ENCODE measurements at regions not wholly inside any gene's neighbourhood (a gene's known extent, or its start where the extent isn't known, plus 50 kb on each side); places are given as distances from the start of the nearest gene placed in this dataset.

DNA sequence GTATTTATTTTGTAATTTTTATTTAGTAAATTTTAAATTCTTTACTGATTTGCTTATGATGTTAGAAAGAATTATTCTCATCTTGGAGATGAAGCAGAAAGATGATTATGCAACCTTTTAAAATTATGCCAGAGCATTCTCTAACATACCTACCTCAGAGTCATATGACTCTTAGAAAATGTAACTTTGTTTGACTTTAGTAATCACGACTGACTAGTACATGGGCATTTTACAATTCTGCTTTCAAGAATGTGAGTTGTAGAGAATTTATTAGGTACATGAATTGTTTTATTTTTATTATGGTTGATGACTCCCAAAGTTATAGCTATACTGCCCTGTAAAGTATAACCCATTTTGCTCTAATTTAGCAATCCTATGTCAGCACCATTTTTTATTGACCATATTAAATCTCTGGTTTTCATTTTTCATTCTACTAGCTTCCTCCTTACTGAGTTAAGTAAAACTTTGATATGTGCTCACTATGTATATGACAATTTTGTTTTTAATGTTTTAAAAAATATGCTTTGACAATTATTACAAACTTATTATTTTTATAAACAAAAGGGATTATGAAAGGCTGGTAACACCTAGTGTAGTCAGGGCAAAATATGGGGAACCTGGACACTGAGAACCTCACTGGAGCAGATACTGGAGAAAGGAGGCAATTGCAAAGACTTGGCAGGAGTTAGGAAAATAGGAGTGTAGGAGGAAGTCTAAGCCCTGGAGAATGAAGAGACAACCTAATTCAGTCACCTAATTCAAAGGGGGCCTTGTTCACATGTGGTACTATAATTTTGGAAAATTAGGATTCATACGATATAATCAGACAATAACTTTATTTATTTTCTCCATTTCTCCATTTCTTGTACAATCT is 249.7 kb upstream of the DAB2 start:
- no peak for DNase-seq

- DNase-seq: no peak
Measured at GRCh38 chr5:39671561-39671961, 246.8 kb upstream of the DAB2 start.

DNA sequence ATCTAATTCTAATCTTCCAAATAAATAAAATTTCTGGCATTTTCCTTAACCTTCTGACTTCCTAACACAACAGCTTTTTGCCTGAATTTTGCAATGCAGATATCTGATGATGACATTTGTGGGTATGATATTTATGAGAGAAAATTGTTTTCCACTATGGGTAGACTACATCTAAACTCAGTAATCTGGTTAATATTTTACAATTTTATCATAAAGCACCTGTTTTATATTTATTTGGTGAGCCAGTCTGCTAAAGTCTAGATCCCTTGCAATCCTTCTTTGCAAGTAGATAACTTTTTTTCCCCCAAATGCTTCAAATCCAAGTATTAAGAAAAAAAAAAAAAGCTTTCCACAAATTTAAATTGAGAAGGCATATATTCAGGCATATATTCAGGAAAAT is 246.2 kb upstream of the DAB2 start:
- DNase-seq: no peak

GRCh38 chr5:39670391-39670790 is 245.6 kb upstream of the DAB2 start:
- no peak for DNase-seq

GRCh38 chr5:39668980-39669379 is 244.2 kb upstream of the DAB2 start:
- DNase-seq: no peak

DNA sequence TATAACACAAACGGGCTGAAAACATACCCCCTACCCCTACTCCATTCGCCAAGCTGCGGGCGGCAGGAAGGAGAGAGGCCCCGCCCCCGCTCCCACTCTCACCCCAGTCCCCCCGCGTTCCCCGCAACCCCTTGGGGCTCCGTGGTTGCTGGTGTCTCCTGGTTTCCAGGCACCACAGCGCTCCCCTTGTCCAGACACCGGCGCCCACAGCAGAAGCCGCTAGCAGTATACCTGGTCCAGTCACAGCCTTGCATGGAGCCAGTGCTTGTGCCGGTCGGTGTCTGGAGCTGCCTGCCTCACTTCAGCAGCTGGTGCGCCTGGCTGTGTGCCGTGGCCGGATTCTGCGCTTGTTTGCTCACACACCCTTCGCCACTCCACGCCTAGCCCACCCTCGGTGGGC is 240.5 kb upstream of the DAB2 start:
- no peak for DNase-seq

GRCh38 chr5:39662945-39663344 is 238.2 kb upstream of the DAB2 start:
- DNase-seq: no peak

DNA sequence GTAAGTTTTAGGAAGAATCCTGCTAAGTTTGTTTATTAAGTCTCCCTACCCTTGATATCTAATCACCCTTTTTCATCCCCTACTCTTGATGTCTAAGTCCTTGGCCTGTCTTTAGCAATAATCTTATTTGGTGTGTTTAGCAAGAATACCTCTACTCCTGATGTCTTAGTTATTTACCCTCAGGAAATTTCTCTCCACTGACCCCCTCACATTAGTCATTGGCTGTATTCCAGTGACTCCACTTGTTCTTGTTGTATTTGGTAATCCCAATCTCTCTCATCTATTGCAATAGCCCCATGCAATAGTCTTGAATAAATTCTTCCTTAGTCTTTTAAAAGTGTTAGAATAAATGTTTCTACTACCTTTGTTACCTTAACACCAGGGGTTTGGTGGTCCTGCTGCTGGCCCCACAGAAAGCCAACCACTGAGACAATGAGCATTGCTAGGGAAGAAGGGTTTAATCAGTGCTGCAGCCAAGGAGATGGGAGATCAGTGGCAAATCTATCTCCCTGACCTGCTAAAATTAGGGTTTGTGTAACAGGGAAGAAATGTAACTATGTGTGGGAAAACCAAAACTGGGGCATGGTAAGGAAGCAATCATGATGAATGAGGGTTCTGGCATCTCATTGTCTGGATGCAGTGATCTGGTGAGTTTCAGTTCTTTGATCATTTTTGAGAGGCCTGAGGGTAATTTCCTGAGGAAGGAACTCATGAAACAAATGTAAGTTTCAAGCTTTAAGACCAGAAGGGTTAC is 236.4 kb upstream of the DAB2 start:
- DNase-seq: peak; percentile 68

DNA sequence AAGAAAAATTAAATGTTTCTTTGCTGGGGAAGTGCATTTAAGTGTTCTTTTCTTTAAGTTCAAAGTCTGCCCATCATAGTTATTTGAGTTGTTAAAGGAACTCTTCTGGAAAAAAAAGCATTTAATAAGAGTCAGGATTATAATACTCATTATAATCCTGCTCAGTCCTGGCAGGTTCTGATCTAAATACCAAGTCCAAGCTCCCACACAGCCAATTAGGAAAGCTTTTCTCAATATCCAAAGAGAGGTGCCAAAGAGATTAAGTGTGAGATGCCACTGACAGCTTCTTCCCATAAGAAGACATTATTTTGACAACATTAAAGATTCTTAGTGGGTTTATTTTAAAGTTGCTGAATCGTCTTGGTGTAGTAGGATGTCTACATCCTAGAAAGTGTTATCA is 235.2 kb upstream of the DAB2 start:
- DNase-seq: no peak

- DNase-seq: no peak
Measured at GRCh38 chr5:39658866-39659265, 234.1 kb upstream of the DAB2 start.

GRCh38 chr5:39657943-39658342 is 233.2 kb upstream of the DAB2 start:
- DNase-seq: no peak

GRCh38 chr5:39656600-39656999 is 231.8 kb upstream of the DAB2 start:
- DNase-seq: no peak

DNA sequence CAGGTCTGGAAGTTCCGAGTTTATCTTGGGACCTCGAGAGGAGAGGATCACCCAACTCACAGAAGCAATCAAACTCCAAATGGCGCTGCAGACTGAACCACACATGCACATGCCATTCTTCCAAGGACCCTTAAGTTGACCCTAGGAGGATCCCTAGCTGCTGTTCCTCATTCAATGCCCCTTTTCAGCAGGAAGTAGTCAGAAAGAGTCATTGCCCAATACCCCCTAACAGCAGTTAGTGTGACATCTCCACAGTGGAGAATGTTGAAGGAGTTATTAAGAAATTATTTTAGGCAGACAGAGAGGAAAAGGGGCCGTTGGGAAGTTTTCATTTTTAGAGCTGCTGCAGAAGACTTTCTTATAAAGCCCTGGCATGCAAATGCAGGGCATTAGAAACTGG is 229.9 kb upstream of the DAB2 start:
- DNase-seq: peak; percentile 88

- DNase-seq: peak; percentile 12
Measured at GRCh38 chr5:39652481-39652880, 227.7 kb upstream of the DAB2 start.

DNA sequence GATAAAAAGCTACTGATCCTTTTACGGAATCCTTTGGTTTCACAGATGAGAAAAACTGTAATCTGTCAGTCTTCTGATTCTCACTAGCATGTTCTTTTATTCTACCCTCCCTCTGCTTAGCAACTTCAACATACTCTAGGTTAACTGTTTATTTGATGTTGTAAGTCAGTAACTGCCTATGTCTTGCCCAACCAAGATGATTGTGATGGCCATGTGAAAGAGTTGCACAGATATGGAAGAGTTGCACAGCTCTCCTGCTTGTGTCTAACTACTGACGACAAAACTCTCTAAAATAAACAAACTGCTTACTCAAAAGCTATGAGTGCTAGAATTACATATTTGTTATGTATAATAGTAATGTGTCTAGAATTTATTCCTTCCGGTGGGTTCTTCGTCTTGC is 227.3 kb upstream of the DAB2 start:
- DNase-seq: peak; percentile 1

- no peak for DNase-seq
Measured at GRCh38 chr5:39650008-39650762, 225.4 kb upstream of the DAB2 start.

GRCh38 chr5:39648848-39649227 is 224.1 kb upstream of the DAB2 start:
- DNase-seq: peak; percentile 17

DNA sequence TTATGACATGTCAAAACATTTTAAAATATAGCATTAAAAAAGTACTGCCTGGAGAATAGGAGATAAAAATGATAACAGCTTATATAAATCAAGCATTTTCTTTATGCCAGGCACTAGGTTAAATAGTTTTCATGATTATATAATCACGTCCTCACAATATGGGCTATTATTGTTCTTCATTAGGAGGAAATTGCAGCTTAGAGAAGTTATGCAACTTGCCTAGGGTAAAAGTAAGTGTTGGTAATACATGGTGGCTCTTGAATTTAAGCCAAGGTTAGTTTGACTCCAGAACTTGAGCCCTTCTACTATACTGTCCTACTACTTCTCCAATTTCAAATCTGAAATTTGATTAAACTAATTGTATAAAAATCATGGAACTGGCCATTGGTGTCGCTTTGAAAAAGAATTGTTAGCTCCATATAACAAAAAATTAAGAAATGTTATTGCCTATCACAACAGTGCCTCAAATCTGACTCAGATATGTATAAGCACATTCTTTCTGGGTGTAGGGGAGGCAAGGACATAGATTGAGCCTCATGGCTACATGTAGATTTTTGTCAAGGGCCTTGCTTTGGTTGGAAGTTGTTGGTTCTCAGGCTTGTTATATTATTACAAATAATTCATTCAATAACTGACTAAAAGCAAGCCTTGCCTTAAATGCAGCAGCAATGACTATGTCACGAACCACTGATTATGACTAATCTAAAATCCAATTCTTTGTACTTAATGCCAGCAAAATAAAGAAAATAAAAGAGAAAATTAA is 223.5 kb upstream of the DAB2 start:
- no peak for DNase-seq

- DNase-seq: no peak
Measured at GRCh38 chr5:39640552-39640951, 215.8 kb upstream of the DAB2 start.

DNA sequence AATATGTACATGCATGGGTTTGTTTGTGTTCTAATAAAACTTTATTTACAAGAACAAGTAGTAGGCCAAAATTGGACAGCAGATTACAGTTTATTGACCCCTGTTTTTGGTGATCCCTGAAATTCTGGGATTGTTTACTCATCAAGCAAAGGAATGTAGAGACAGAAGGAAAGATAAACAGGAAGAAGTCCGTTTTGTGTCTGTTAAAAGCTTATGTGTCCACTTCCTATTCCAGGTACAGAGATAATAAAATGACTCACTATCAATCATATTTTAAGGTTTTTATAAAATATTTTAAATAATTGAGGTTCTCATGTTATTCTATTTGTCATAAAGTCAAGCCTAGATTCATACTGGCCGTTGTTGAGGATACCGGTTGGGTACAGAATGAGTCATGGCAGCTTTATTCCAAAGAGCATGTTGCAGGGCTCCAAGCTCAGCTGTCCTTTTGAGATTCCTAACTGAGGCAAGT is 214.9 kb upstream of the DAB2 start:
- no peak for DNase-seq

- no peak for DNase-seq
Measured at GRCh38 chr5:39638813-39639212, 214.0 kb upstream of the DAB2 start.

DNA sequence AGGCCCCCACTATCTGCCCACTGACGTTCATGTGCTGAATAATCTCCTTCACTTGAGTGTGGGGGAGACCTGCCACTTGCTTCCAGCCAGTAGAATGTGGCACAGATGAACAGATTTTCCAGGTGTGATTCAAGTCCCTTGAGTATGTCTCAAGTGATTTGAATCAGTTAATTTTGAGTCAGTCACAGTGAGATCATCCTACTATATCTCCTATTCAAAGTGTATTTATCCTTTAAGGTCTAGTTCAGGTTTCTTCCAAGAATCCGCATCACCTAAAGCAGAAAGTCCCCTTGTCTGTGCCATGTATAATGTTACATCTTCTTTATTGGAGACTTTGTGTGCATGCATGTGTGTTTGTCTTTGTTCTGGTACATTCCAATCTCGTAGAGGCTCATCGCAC is 208.3 kb upstream of the DAB2 start:
- no peak for DNase-seq

GRCh38 chr5:39631958-39632357 is 207.2 kb upstream of the DAB2 start:
- DNase-seq: no peak
